GM12875 (cell line): ENCODE measurements at regions not wholly inside any gene's neighbourhood (a gene's known extent, or its start where the extent isn't known, plus 50 kb on each side); places are given as distances from the start of the nearest gene placed in this dataset.

ENCODE experiments used
- H3K4me3 ChIP-seq: one replicate; pipeline ENCODE4 v1.5.1; 2011; ENCODE audit warnings: low read depth, low read length, control low read depth
- TF ChIP-seq, protein P1 (sequence below): IDR thresholded peaks from 2 replicates; pipeline ENCODE4 v1.5.1; 2011; ENCODE audit warnings: low read depth, mild to moderate bottlenecking, control low read depth, inconsistent platforms, low read length, moderate library complexity, borderline replicate concordance; ENCODE audit not compliant: insufficient read depth

- TF ChIP-seq, protein P1, sequence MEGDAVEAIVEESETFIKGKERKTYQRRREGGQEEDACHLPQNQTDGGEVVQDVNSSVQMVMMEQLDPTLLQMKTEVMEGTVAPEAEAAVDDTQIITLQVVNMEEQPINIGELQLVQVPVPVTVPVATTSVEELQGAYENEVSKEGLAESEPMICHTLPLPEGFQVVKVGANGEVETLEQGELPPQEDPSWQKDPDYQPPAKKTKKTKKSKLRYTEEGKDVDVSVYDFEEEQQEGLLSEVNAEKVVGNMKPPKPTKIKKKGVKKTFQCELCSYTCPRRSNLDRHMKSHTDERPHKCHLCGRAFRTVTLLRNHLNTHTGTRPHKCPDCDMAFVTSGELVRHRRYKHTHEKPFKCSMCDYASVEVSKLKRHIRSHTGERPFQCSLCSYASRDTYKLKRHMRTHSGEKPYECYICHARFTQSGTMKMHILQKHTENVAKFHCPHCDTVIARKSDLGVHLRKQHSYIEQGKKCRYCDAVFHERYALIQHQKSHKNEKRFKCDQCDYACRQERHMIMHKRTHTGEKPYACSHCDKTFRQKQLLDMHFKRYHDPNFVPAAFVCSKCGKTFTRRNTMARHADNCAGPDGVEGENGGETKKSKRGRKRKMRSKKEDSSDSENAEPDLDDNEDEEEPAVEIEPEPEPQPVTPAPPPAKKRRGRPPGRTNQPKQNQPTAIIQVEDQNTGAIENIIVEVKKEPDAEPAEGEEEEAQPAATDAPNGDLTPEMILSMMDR, result no peak
- H3K4me3 ChIP-seq, result no peak overlapping the region
Observed at GRCh38 chr13:107713314-107713713, 502.0 kb downstream of the LIG4 start.

DNA sequence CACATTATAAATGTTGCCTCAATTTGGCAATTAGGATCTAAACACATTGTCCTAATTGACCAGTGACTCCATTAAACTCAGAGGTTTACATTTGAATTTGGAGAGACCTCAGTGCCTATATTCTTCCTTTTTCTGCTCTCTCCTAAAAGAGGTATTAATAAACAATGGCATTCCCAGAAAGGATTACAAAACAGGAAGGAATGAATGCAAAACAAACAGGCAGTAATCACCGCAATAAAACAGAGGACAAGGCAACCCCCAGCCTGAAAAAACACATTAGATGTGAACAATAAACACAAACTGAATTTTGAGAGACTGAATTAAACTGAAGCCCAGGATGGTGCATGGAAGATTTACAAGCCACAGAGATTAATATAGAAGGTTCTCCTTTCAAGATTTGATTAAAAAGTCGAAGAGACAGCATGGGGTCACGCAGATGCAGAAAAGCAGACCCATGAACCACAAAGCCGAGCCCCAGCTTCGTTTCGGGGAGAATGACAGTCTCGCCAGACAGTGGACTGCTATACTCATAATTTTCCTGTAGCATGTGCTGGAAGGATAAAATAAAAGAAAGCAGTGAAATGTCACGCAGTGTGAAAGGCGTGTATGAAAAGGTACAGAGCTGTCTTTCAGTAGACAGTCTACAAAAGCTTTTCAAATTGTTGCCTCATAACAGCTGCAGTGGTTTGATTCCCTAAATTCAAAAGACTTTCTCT is 503.0 kb downstream of the LIG4 start:
- H3K4me3 ChIP-seq, result no peak overlapping the region
- TF ChIP-seq, protein P1, result no peak

- H3K4me3 ChIP-seq, result no peak overlapping the region
- TF ChIP-seq, protein P1, result no peak
Observed at GRCh38 chr13:107690181-107690580, 525.2 kb downstream of the LIG4 start.

DNA sequence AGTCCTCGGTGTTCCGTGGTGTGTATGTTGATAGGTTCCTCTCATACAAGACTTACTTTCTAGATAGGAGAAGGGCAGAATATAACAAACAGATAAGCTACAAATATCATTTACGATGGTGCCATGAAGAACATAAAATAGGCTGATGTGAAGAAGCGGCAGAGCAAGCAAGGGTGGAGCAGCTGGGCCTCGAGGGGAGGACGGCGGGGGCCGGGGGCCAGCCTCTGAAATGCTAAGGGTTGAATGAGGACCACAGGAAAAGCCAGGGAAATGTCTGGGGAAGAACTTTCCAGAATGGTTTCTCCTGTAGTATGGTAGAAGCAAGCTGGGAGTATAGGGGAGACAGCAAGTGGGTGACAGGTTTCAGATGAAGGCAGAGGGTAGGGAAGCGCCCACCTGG is 529.5 kb downstream of the LIG4 start:
- no peak overlapping the region for H3K4me3 ChIP-seq
- TF ChIP-seq, protein P1, result no peak

DNA sequence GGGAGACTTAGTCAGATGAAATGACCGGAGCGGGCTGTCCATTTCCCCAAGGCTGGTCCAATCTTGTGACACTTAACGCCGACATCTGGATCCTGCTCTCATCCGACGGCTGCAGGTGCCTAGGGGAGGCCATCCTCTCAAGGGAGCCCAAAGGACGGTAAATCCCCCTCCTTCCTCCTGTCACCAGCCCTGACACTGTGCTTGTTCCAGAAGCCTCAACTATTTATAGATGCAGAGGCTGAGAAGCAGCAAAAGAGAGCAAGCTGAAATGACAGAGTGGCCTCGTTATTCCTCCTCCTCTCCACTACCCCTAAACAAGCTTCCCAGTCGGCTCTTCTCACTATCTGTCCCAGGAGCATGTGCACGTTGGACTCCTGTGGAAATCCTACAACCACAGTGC is 533.7 kb downstream of the LIG4 start:
- TF ChIP-seq, protein P1, result no peak
- no peak overlapping the region for H3K4me3 ChIP-seq

- TF ChIP-seq, protein P1, result no peak
- H3K4me3 ChIP-seq, result no peak overlapping the region
Observed at GRCh38 chr13:107680115-107680514, 535.2 kb downstream of the LIG4 start.

DNA sequence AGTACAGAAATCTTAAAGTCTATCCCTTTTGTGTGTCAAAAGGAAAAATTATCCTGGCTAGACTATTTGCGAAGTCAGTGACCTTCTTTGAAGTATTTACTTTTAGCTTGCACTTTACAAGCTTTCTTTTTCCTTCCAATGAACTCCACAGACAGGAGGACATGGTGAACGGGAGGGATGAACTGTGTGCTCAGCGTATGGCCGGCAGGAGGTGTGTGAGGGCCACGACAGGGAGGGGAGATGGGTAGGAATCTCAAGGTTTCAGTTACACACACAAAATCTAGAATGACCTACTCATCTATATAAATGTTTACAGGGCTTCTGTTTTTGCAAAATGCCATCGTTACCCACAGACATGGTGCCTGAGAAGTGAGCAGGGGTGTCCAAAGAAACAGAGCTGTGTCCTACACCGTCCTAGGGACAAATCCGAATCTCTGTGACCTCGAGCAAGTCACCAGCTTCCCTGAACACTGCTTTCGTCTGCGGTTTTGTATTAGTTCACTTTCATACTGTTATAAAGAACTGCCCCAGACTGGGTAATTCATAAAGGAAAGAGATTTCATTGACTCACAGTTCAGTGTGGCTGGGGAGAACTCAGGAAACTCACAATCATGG is 537.2 kb downstream of the LIG4 start:
- TF ChIP-seq, protein P1, result no peak
- H3K4me3 ChIP-seq, result no peak overlapping the region
